ENCODE measurements at regions not wholly inside any gene's neighbourhood (a gene's known extent, or its start where the extent isn't known, plus 50 kb on each side); places are given as distances from the start of the nearest gene placed in this dataset.
"Not testable (repeated sequence)": the region's sequence is repeated elsewhere in the genome, so short reads cannot be mapped to it uniquely, and the experiment has no call there.

GRCh38 chr1:213448776-213449175, 397.7 kb downstream of the RPS6KC1 start:
- TF ChIP-seq CTCF (IDR thresholded peaks at IDR 0.05): no peak
- H3K4me3 Mint-ChIP-seq (ENCODE audit: unreplicated experiment): no peak overlapping the region
- no peak overlapping the region for H3K27ac Mint-ChIP-seq (ENCODE audit: unreplicated experiment)
- no peaks in the 10 kb centered on the region for H3K4me1 Mint-ChIP-seq (ENCODE audit: unreplicated experiment)
- H3K9me3 Mint-ChIP-seq (ENCODE audit: unreplicated experiment): no peaks in the 10 kb centered on the region
- H3K36me3 Mint-ChIP-seq (ENCODE audit: unreplicated experiment): no peaks in the 10 kb centered on the region
- H3K27me3 Mint-ChIP-seq (ENCODE audit: unreplicated experiment): peaks cover 10% of the 10 kb centered on the region
- no peak for DNase-seq (ENCODE audit: extremely low spot score, unreplicated experiment)

- no peak for TF ChIP-seq CTCF (IDR thresholded peaks at IDR 0.05)
- Mint-ChIP-seq H3K4me1 (ENCODE audit: unreplicated experiment) (no peaks in the 10 kb centered on the region), H3K27me3 (ENCODE audit: unreplicated experiment) (peaks cover 5% of the 10 kb centered on the region), H3K9me3 (ENCODE audit: unreplicated experiment) (no peaks in the 10 kb centered on the region), H3K4me3 (ENCODE audit: unreplicated experiment) (no peak overlapping the region), H3K27ac (ENCODE audit: unreplicated experiment) (no peak overlapping the region), H3K36me3 (ENCODE audit: unreplicated experiment) (no peaks in the 10 kb centered on the region)
- no peak for DNase-seq (ENCODE audit: extremely low spot score, unreplicated experiment)
Measured at GRCh38 chr1:213452501-213452900, 401.5 kb downstream of the RPS6KC1 start.

- no peak overlapping the region for H3K4me3 Mint-ChIP-seq (ENCODE audit: unreplicated experiment)
- no peaks in the 10 kb centered on the region for H3K4me1 Mint-ChIP-seq (ENCODE audit: unreplicated experiment)
- no peaks in the 10 kb centered on the region for H3K36me3 Mint-ChIP-seq (ENCODE audit: unreplicated experiment)
- no peak for DNase-seq (ENCODE audit: extremely low spot score, unreplicated experiment)
- H3K27me3 Mint-ChIP-seq (ENCODE audit: unreplicated experiment): peaks cover 6% of the 10 kb centered on the region
- no peak for TF ChIP-seq CTCF (IDR thresholded peaks at IDR 0.05)
- no peak overlapping the region for H3K27ac Mint-ChIP-seq (ENCODE audit: unreplicated experiment)
- H3K9me3 Mint-ChIP-seq (ENCODE audit: unreplicated experiment): peaks cover 8% of the 10 kb centered on the region
Measured at GRCh38 chr1:213457186-213457585, 406.1 kb downstream of the RPS6KC1 start.

GRCh38 chr1:213457733-213458132, 406.7 kb downstream of the RPS6KC1 start:
- H3K36me3 Mint-ChIP-seq (ENCODE audit: unreplicated experiment): no peaks in the 10 kb centered on the region
- no peak for DNase-seq (ENCODE audit: extremely low spot score, unreplicated experiment)
- H3K27me3 Mint-ChIP-seq (ENCODE audit: unreplicated experiment): peaks cover 3% of the 10 kb centered on the region
- no peaks in the 10 kb centered on the region for H3K4me1 Mint-ChIP-seq (ENCODE audit: unreplicated experiment)
- peaks cover 8% of the 10 kb centered on the region for H3K9me3 Mint-ChIP-seq (ENCODE audit: unreplicated experiment)
- no peak overlapping the region for H3K27ac Mint-ChIP-seq (ENCODE audit: unreplicated experiment)
- H3K4me3 Mint-ChIP-seq (ENCODE audit: unreplicated experiment): no peak overlapping the region
- no peak for TF ChIP-seq CTCF (IDR thresholded peaks at IDR 0.05)

GRCh38 chr1:213462374-213462773, 411.3 kb downstream of the RPS6KC1 start:
- DNase-seq (ENCODE audit: extremely low spot score, unreplicated experiment); H3K27ac Mint-ChIP-seq (ENCODE audit: unreplicated experiment); H3K27me3 Mint-ChIP-seq (ENCODE audit: unreplicated experiment); H3K4me3 Mint-ChIP-seq (ENCODE audit: unreplicated experiment); H3K4me1 Mint-ChIP-seq (ENCODE audit: unreplicated experiment); H3K9me3 Mint-ChIP-seq (ENCODE audit: unreplicated experiment); H3K36me3 Mint-ChIP-seq (ENCODE audit: unreplicated experiment): not testable (repeated sequence)

Data from osteocyte (in vitro differentiated cells).